Karpas-422 (cell line): ENCODE measurements at regions not wholly inside any gene's neighbourhood (a gene's known extent, or its start where the extent isn't known, plus 50 kb on each side); places are given as distances from the start of the nearest gene placed in this dataset.
"Not testable (repeated sequence)": the region's sequence is repeated elsewhere in the genome, so short reads cannot be mapped to it uniquely, and the experiment has no call there.

ENCODE experiments used
- DNase-seq: peaks from one replicate; pipeline ENCODE4 v3.0.0-alpha.2; 2015
- H2AFZ ChIP-seq: fragments of 200-600 bp; sonication (generic); 2 replicates; pipeline ENCODE4 v1.6.1; 2014; ENCODE audit warnings: antibody characterized with exemption, low read length, mixed read lengths
- H3K27ac ChIP-seq: fragments of 200-600 bp; sonication (generic); 2 replicates; pipeline ENCODE4 v1.5.1; 2014; ENCODE audit warnings: mild to moderate bottlenecking, low read length, moderate library complexity
- H3K27me3 ChIP-seq: fragments of 200-600 bp; sonication (generic); 2 replicates; pipeline ENCODE4 v1.6.1; 2014; ENCODE audit warnings: low read length, mixed read lengths
- H3K36me3 ChIP-seq: fragments of 200-600 bp; sonication (generic); 2 replicates; pipeline ENCODE4 v1.6.1; 2014; ENCODE audit warnings: low read length, mixed read lengths; ENCODE audit not compliant: insufficient read depth
- H3K4me1 ChIP-seq: fragments of 200-600 bp; sonication (generic); 2 replicates; pipeline ENCODE4 v1.6.1; 2014; ENCODE audit warnings: mild to moderate bottlenecking, low read length, mixed read lengths
- H3K4me2 ChIP-seq: fragments of 200-600 bp; sonication (generic); 2 replicates; pipeline ENCODE4 v1.6.1; 2014; ENCODE audit warnings: low read length, low read depth, mild to moderate bottlenecking; ENCODE audit not compliant: poor library complexity, severe bottlenecking
- H3K4me3 ChIP-seq: fragments of 200-600 bp; sonication (generic); 2 replicates; pipeline ENCODE4 v1.5.1; 2014; ENCODE audit warnings: mild to moderate bottlenecking, antibody characterized with exemption, low read length, mixed read lengths
- H3K79me2 ChIP-seq: fragments of 200-600 bp; sonication (generic); 2 replicates; pipeline ENCODE4 v1.6.1; 2014; ENCODE audit warnings: mild to moderate bottlenecking, low read length, mixed read lengths
- H3K9ac ChIP-seq: fragments of 200-600 bp; sonication (generic); 2 replicates; pipeline ENCODE4 v1.6.0; 2014; ENCODE audit warnings: low read length
- H3K9me2 ChIP-seq: fragments of 200-600 bp; sonication (generic), shearing (Covaris generic); replicated peaks from 2 replicates; pipeline ENCODE4 v1.6.0; 2014; ENCODE audit warnings: mild to moderate bottlenecking, low read length, moderate library complexity; ENCODE audit not compliant: insufficient read depth
- H3K9me3 ChIP-seq: fragments of 300-700, 200-600 bp; sonication (generic); 2 replicates; pipeline ENCODE4 v1.6.1; 2014; ENCODE audit warnings: low read length, mixed read lengths
- H4K20me1 ChIP-seq: fragments of 200-600 bp; sonication (generic); 2 replicates; pipeline ENCODE4 v1.6.1; 2014; ENCODE audit warnings: mild to moderate bottlenecking, antibody characterized with exemption, low read length, low read depth; ENCODE audit not compliant: insufficient read depth

DNA sequence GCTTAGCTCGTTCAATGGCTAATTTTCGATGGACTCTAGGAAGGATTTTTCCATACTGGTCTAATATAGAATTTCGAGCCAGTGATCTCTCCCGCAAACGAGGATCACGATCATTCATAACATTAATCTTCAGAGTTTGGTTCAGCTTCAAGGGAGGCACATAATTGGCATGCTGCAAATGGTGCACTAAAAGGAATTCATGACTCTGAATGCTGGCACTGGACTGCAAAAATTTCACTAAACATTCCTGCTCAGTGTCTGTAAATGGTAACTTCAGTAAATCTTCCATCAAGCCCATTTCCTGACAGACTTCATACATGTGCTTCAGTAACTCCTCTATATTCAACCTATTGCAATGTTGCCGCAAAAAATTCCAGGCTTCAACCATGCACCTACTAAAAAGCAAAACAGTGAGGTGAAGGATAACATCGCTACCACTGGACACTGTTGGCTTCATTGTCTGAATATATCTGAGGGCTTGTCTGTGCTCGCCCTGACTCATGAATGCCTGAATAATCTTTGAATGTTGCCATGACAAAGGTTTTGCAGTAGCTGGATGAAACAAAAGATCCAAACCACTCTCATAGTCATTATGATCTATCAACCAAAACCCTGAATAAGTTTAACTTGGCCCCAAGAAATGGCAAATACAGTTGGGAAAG lies 88.7 kb downstream of the TBR1 start:
- H3K36me3 ChIP-seq, H3K9me2 ChIP-seq, H2AFZ ChIP-seq, H3K4me2 ChIP-seq, DNase-seq, H3K9me3 ChIP-seq, H3K79me2 ChIP-seq, H3K27me3 ChIP-seq, H4K20me1 ChIP-seq, H3K4me3 ChIP-seq, H3K9ac ChIP-seq, H3K4me1 ChIP-seq, H3K27ac ChIP-seq: not testable (repeated sequence)

DNA sequence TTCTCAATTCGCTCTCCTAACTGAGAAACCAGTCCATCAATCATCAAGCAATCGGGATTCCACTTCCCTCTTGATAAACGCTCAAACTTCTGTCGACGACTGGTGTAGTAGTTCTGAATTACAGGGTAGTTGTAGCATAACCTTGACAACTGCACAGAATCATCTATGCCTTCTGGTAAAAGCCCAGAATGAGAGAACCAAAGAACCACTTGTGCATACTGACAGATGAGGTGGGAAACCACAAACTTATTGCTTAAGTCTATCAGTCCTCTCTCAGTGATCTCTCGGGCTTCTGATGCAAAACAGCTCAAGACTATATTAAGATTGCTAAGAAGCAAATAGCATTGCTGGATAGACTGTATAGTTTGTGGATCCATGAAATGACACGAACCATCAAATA lies 89.4 kb downstream of the TBR1 start:
- not testable (repeated sequence) for H3K79me2 ChIP-seq, H4K20me1 ChIP-seq, H3K27me3 ChIP-seq, H3K4me3 ChIP-seq, DNase-seq, H3K27ac ChIP-seq, H3K9me3 ChIP-seq, H3K9ac ChIP-seq, H3K36me3 ChIP-seq, H2AFZ ChIP-seq, H3K9me2 ChIP-seq, H3K4me2 ChIP-seq, H3K4me1 ChIP-seq

DNA sequence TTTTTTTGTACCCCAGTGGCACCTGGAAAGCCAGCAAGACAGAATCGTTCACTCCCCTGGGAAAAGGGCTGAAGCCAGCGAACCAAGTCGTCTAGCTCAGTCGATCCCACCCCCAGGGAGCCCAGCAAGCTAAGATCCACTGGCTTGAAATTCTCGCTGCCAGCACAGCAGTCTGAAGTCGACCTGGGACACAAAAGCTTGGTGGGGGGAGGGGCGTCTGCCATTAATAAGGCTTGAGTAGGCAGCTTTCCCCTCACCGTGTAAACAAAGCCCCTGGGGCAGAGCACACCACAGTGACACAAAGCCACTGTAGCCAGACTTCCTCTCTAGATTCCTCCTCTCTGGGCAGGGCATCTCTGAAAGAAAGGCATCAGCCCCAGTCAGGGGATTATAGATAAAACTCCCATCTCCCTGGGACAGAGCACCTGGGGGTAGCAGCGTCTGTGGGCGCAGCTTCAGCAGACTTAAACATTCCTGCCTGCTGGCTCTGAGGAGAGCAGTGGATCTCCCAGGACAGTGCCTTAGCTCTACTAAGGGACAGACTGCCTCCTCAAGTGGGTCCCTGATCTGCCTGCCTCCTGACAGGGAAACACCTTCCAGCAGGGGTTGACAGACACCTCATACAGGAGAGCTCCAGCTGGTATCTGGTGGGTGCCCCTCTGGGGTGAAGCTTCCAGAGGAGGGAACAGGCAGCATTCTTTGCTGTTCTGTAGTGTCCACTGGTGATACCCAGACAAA lies 97.4 kb downstream of the TBR1 start:
- not testable (repeated sequence) for H3K4me3 ChIP-seq, H3K27me3 ChIP-seq

GRCh38 chr2:161522796-161523195 lies 101.4 kb upstream of the SLC4A10 start:
- Histone ChIP-seq H3K27ac (no peak overlapping the region), H3K4me2 (no peak overlapping the region), H3K4me3 (no peak overlapping the region), H3K27me3 (no peaks in the 10 kb centered on the region), H4K20me1 (no peaks in the 10 kb centered on the region), H3K79me2 (no peaks in the 10 kb centered on the region), H3K9me3 (peaks cover 6% of the 10 kb centered on the region; the same call in 1 of the 2 replicates), H2AFZ (no peak overlapping the region), H3K9me2 (no peaks in the 10 kb centered on the region), H3K36me3 (no peaks in the 10 kb centered on the region), H3K4me1 (no peaks in the 10 kb centered on the region), H3K9ac (no peak overlapping the region)
- DNase-seq: no peak

More for the DNA sequence above, 97.4 kb downstream of the TBR1 start:
- not testable (repeated sequence) for H2AFZ ChIP-seq, H3K9me2 ChIP-seq, H3K27ac ChIP-seq, DNase-seq, H3K36me3 ChIP-seq, H3K4me2 ChIP-seq, H3K9ac ChIP-seq, H3K9me3 ChIP-seq, H4K20me1 ChIP-seq, H3K4me1 ChIP-seq, H3K79me2 ChIP-seq

GRCh38 chr2:161533218-161533617 lies 91.0 kb upstream of the SLC4A10 start:
- H3K4me1 ChIP-seq: no peaks in the 10 kb centered on the region
- no peaks in the 10 kb centered on the region for H3K9me2 ChIP-seq
- no peaks in the 10 kb centered on the region for H3K79me2 ChIP-seq
- H3K4me2 ChIP-seq: no peak overlapping the region
- no peak overlapping the region for H3K9ac ChIP-seq
- H4K20me1 ChIP-seq: no peaks in the 10 kb centered on the region
- DNase-seq: no peak
- H3K36me3 ChIP-seq: no peaks in the 10 kb centered on the region
- H3K9me3 ChIP-seq: no peaks in the 10 kb centered on the region
- no peak overlapping the region for H2AFZ ChIP-seq
- no peak overlapping the region for H3K27ac ChIP-seq
- no peaks in the 10 kb centered on the region for H3K27me3 ChIP-seq
- no peak overlapping the region for H3K4me3 ChIP-seq

DNA sequence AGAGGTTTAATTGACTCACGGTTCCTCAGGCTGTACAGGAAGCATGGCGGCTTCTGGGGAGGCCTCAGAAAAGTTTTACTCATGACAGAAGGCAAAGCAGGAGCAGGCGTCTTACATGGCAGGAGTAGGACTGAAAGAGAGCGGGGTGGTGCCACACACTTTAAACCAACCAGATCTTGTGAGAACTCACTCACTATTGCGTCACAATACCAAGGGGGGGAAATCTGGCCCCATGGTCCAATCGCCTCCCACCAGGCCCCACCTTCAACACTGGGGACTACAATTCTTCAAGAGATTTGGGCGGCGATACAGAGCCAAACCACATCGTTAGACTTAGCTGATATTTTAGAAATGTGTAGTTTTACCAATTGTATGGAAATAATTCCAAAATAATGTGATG lies 77.6 kb upstream of the SLC4A10 start:
- H2AFZ ChIP-seq: no peak overlapping the region

GRCh38 chr2:161547130-161547529 lies 77.1 kb upstream of the SLC4A10 start:
- DNase-seq: no peak
- Histone ChIP-seq H3K4me1 (no peaks in the 10 kb centered on the region), H3K9ac (no peak overlapping the region)

More for the DNA sequence above, 77.6 kb upstream of the SLC4A10 start:
- Histone ChIP-seq H4K20me1 (no peaks in the 10 kb centered on the region), H3K9me2 (no peaks in the 10 kb centered on the region), H3K4me1 (no peaks in the 10 kb centered on the region), H3K4me2 (no peak overlapping the region), H3K4me3 (no peak overlapping the region), H3K9ac (no peak overlapping the region), H3K79me2 (no peaks in the 10 kb centered on the region), H3K27me3 (no peaks in the 10 kb centered on the region), H3K36me3 (no peaks in the 10 kb centered on the region), H3K27ac (no peak overlapping the region), H3K9me3 (no peaks in the 10 kb centered on the region)
- no peak for DNase-seq

DNA sequence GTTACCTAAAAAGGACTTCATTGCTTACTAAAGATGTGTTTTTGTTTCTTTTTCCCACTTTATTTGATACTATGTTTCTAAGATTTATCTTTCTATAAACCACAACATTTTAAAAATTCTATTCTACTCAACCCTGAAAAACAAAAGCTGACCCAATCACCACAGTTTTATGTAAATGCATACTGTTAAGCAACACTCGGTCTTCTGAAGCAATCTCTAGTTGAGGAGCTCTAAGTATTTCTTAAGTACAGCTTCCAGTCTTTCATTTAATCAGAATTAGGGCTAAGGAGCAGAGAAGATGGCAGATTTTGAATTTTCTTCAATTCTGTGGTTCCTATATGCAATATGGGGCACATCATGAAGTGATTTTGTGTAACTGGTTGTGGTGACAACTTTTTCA lies 72.2 kb upstream of the SLC4A10 start:
- Histone ChIP-seq H3K4me3 (no peak overlapping the region), H3K4me2 (no peak overlapping the region), H3K9me2 (no peaks in the 10 kb centered on the region), H3K9ac (no peak overlapping the region), H2AFZ (no peak overlapping the region), H3K36me3 (no peaks in the 10 kb centered on the region), H3K9me3 (no peaks in the 10 kb centered on the region), H3K27ac (no peak overlapping the region), H4K20me1 (no peaks in the 10 kb centered on the region), H3K27me3 (no peaks in the 10 kb centered on the region; the same call in 1 of the 2 replicates), H3K4me1 (no peaks in the 10 kb centered on the region), H3K79me2 (no peaks in the 10 kb centered on the region)
- no peak for DNase-seq

More at GRCh38 chr2:161547130-161547529, 77.1 kb upstream of the SLC4A10 start:
- Histone ChIP-seq H3K36me3 (no peaks in the 10 kb centered on the region), H3K27ac (no peak overlapping the region), H3K9me2 (no peaks in the 10 kb centered on the region), H3K9me3 (no peaks in the 10 kb centered on the region), H3K27me3 (no peaks in the 10 kb centered on the region), H3K79me2 (no peaks in the 10 kb centered on the region), H4K20me1 (no peaks in the 10 kb centered on the region), H3K4me2 (no peak overlapping the region), H2AFZ (no peak overlapping the region), H3K4me3 (no peak overlapping the region)
